Naive thymus-derived CD4-positive, alpha-beta T cell (primary cell): ENCODE measurements at regions not wholly inside any gene's neighbourhood (a gene's known extent, or its start where the extent isn't known, plus 50 kb on each side); places are given as distances from the start of the nearest gene placed in this dataset.

ENCODE experiments used
- ATAC-seq: fragments of 150-1000 bp; cut with Tn5 transposase; 2 replicates; pipeline ENCODE4 v1.10.0; 2021; ENCODE audit warnings: mild to moderate bottlenecking, moderate library complexity
- CTCF ChIA-PET: fragments of 350-600 bp; sonication (Branson Sonifier 250); formaldehyde crosslinking; loops from one replicate; lab custom pipeline; 2021; ENCODE audit warnings: antibody characterized with exemption; lab: Charles Lee
- POLR2A ChIA-PET: fragments of 350-600 bp; sonication (Branson Sonifier 250); formaldehyde crosslinking; loops from one replicate; lab custom pipeline; 2021; ENCODE audit warnings: antibody characterized with exemption, inconsistent platforms; lab: Charles Lee
- DNase-seq, 9 donors: peaks; one replicate each; pipeline versions ENCODE4 v3.0.0 to v3.0.0-alpha.2; 2020 to 2022; ENCODE audit warnings: mixed read lengths in 1 of 9
- H3K27ac ChIP-seq: one replicate; pipeline ENCODE4 v1.7.0; 2013; ENCODE audit warnings: mild to moderate bottlenecking, low read depth, low read length, moderate library complexity
- H3K27me3 ChIP-seq, 2 donors: one replicate each; pipeline ENCODE4 v1.7.0; 2013; ENCODE audit warnings: low read length in 2 of 2, mild to moderate bottlenecking in 2 of 2, moderate library complexity in 2 of 2; ENCODE audit not compliant: control insufficient read depth in 2 of 2, insufficient read depth in 2 of 2
- H3K36me3 ChIP-seq, 3 experiments: 1 replicate in 2 of 3; 2 replicates in 1 of 3; pipeline ENCODE4 v1.7.0; 2013; ENCODE audit warnings: low read length in 3 of 3, mild to moderate bottlenecking in 3 of 3, moderate library complexity in 1 of 3; ENCODE audit not compliant: insufficient read depth in 3 of 3, control insufficient read depth in 2 of 3
- H3K4me1 ChIP-seq, 2 donors: one replicate each; pipeline ENCODE4 v1.7.0; 2013; ENCODE audit warnings: low read length in 2 of 2, mild to moderate bottlenecking in 2 of 2, moderate library complexity in 1 of 2; ENCODE audit not compliant: control insufficient read depth in 2 of 2, insufficient read depth in 2 of 2
- H3K4me3 ChIP-seq: 2 replicates; pipeline ENCODE4 v1.7.0; 2013; ENCODE audit warnings: mild to moderate bottlenecking, low read length
- H3K9me3 ChIP-seq, 3 experiments: 1 replicate in 2 of 3; 2 replicates in 1 of 3; pipeline ENCODE4 v1.7.0; 2013; ENCODE audit warnings: low read length in 3 of 3; ENCODE audit not compliant: control insufficient read depth in 2 of 3
- H3K27ac Mint-ChIP-seq, 9 donors: one replicate each; pipeline ENCODE4 v1.8.0; 2020 to 2022; ENCODE audit warnings: mixed read lengths in 9 of 9, mild to moderate bottlenecking in 8 of 9, moderate library complexity in 5 of 9, inconsistent platforms in 2 of 9
- H3K27me3 Mint-ChIP-seq, 5 donors: one replicate each; pipeline ENCODE4 v1.8.0; 2021 to 2022; ENCODE audit warnings: mixed read lengths in 5 of 5, mild to moderate bottlenecking in 1 of 5
- H3K36me3 Mint-ChIP-seq, 5 donors: one replicate each; pipeline ENCODE4 v1.8.0; 2020 to 2022; ENCODE audit warnings: mixed read lengths in 5 of 5, mild to moderate bottlenecking in 3 of 5, inconsistent platforms in 1 of 5
- H3K4me1 Mint-ChIP-seq, 7 donors: one replicate each; pipeline ENCODE4 v1.8.0; 2020 to 2022; ENCODE audit warnings: mixed read lengths in 7 of 7, mild to moderate bottlenecking in 3 of 7, inconsistent platforms in 1 of 7
- H3K4me3 Mint-ChIP-seq, 10 donors: one replicate each; pipeline ENCODE4 v1.8.0; 2020 to 2022; ENCODE audit warnings: mild to moderate bottlenecking in 10 of 10, mixed read lengths in 10 of 10, moderate library complexity in 6 of 10, inconsistent platforms in 2 of 10
- H3K9me3 Mint-ChIP-seq, 11 donors: one replicate each; pipeline ENCODE4 v1.8.0; 2020 to 2022; ENCODE audit warnings: mixed read lengths in 11 of 11, mild to moderate bottlenecking in 4 of 11, inconsistent platforms in 1 of 11, moderate library complexity in 1 of 11
- intact Hi-C, 2 donors: fragments of 100-400 bp; cut with micrococcal nuclease; formaldehyde crosslinking; loops; one replicate each; pipeline ENCODE4 v1.15.1; 2023

DNA sequence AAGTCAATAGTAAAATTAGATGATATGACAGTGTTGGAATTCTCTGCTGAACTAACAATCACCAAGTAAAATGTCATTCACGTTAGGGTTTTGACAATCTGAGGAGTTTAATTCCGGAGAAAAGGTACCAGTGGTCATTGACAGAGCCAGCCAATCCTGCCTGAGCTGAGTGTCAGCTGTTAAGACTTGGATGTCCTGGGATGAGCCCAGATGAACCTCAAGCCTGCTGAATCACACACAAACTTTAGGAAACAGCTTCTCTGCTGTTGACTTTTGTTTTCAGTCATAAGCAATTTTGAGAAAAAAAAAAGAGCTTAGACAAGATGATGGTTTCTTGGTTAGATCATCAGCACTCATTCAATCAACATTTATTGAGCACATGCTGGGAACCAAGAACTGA lies 600.0 kb upstream of the SLC39A10 start:
- Histone ChIP-seq H3K27me3 (no peaks in the 10 kb centered on the region), H3K9me3 (no peaks in the 10 kb centered on the region), H3K36me3 (no peaks in the 10 kb centered on the region), H3K27ac (no peak overlapping the region), H3K4me1 (no peaks in the 10 kb centered on the region), H3K4me3 (no peak overlapping the region)
- ATAC-seq = no peak
- intact Hi-C loops = no loop called here
- Mint-ChIP-seq H3K36me3 (no peaks in the 10 kb centered on the region), H3K4me1 (no peaks in the 10 kb centered on the region), H3K4me3 (no peak overlapping the region), H3K27ac (no peak overlapping the region), H3K27me3 (no peaks in the 10 kb centered on the region), H3K9me3 (no peaks in the 10 kb centered on the region)
- DNase-seq = no peak
- POLR2A ChIA-PET = no interaction called here
- CTCF ChIA-PET = interaction anchor here (0.6 kb wide), 1 partner anchor 249 kb away, joined by 4 read pairs; no protein-coding TSS in a partner anchor

DNA sequence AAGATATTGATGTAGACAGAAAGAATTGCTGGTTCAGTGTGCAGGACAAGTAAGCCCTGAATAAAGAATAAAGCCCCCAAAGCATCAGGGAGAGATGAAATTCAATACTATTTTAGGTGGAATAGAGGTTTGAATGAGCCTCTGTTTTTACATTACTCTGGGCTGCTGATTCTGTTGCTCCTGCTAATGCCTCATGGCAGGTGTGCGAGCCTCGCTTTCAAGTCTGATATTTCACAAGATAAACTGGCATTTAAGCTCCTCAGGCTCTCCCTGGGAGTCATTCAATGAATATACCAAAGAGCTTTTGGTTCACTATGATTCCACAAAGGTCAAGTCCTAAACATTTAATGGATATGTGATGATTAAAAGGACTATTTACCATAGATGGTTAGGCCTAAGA lies 601.0 kb upstream of the SLC39A10 start:
- Mint-ChIP-seq H3K36me3 (no peaks in the 10 kb centered on the region), H3K9me3 (no peaks in the 10 kb centered on the region), H3K4me3 (no peak overlapping the region), H3K4me1 (no peaks in the 10 kb centered on the region), H3K27ac (no peak overlapping the region), H3K27me3 (no peaks in the 10 kb centered on the region)
- Histone ChIP-seq H3K36me3 (no peaks in the 10 kb centered on the region), H3K4me3 (no peak overlapping the region), H3K4me1 (no peaks in the 10 kb centered on the region), H3K27me3 (no peaks in the 10 kb centered on the region), H3K27ac (no peak overlapping the region), H3K9me3 (no peaks in the 10 kb centered on the region)
- CTCF ChIA-PET = no interaction called here
- intact Hi-C loops = no loop called here
- DNase-seq = no peak
- no peak for ATAC-seq
- POLR2A ChIA-PET = no interaction called here

DNA sequence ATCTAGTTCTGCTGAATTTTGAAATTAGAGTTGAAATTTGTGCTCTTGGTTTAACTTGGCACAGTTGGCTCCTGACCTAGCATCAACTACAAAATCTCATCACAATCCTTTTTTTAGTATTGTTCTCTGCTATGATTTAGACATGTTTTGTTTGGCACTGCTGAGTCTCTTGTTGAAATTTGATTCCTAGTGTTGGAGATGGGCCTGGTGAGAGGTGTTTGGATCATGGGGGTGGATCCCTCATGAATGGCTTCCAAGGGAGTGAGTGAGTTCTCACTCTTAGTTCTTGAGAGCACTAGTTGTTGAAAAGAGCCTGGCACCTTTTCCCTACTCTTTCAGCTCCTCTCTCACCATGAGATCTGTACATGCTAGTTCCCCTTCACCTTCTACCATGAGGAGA lies 605.6 kb upstream of the SLC39A10 start:
- DNase-seq = no peak
- Mint-ChIP-seq H3K4me3 (no peak overlapping the region), H3K27ac (no peak overlapping the region), H3K27me3 (no peaks in the 10 kb centered on the region), H3K4me1 (no peaks in the 10 kb centered on the region), H3K36me3 (no peaks in the 10 kb centered on the region), H3K9me3 (peaks cover 0 to 6% (median 0%) of the 10 kb centered on the region in 11 donors)
- POLR2A ChIA-PET = no interaction called here
- H3K9me3 ChIP-seq = no peaks in the 10 kb centered on the region
- CTCF ChIA-PET = no interaction called here
- no peaks in the 10 kb centered on the region for H3K36me3 ChIP-seq
- no peaks in the 10 kb centered on the region for H3K4me1 ChIP-seq
- no peak overlapping the region for H3K4me3 ChIP-seq
- no peak overlapping the region for H3K27ac ChIP-seq
- intact Hi-C loops = no loop called here
- no peak for ATAC-seq
- no peaks in the 10 kb centered on the region for H3K27me3 ChIP-seq

DNA sequence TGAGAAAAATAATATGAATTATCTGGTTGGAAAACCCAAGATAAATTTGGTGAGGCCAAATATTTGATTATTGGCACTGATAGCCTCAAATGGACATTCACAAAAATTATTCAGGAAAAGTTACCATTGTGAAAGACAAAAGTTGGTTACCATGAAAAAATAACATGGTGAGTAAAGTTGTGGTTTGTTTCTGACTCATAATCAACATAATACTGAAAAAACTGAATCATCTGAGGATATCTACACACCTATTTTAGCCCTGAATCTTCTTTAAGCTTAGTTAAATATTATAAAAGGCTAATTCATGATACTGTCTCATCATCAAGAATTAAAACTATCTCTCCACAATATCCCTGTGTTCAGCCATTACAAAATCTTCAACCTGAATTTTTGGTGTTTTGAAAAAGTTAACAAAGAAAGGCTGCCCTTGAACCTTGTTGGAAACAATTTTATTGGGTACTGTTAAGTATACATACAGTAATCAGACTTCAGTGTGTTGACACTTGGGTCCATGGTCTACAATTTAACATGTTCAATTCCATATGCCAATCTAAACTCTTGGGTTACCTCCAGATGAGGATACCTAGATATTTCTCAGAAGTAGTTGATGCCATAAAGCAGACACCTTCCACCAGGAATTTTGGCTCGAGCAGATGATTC lies 607.5 kb upstream of the SLC39A10 start:
- Mint-ChIP-seq H3K9me3 (peaks cover 0 to 6% (median 0%) of the 10 kb centered on the region in 11 donors), H3K4me3 (no peak overlapping the region)

DNA sequence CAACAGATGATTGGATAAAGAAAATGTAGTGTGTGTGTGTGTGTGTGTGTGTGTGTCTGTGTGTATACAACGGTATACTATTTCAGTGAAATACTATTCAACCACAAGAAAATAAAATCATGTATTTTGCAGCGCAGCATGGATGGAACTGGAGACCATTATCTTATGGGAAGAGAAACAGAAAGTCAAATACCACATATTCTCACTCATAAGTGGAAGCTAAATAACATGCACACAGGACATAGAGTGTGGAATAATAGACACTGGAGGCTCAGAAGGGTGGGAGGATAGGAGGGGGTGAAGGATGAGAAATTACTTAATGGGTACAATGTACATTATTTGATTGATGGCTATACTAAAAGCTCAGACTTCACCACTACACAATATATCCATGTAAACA lies 609.1 kb upstream of the SLC39A10 start:
- no peak overlapping the region for H3K4me3 Mint-ChIP-seq
- Histone ChIP-seq H3K36me3 (no peaks in the 10 kb centered on the region), H3K27me3 (no peaks in the 10 kb centered on the region), H3K4me3 (no peak overlapping the region), H3K27ac (no peak overlapping the region), H3K9me3 (no peaks in the 10 kb centered on the region), H3K4me1 (no peaks in the 10 kb centered on the region)
- peaks cover 0 to 2% (median 0%) of the 10 kb centered on the region in 5 donors for H3K27me3 Mint-ChIP-seq
- ATAC-seq (no peak), DNase-seq (no peak)
- ChIA-PET POLR2A (no interaction called here), CTCF (no interaction called here)
- no peak overlapping the region for H3K27ac Mint-ChIP-seq
- intact Hi-C loops = no loop called here
- H3K36me3 Mint-ChIP-seq = no peaks in the 10 kb centered on the region
- H3K4me1 Mint-ChIP-seq = no peaks in the 10 kb centered on the region
- H3K9me3 Mint-ChIP-seq = peaks cover 0 to 6% (median 0%) of the 10 kb centered on the region in 11 donors

More for the DNA sequence above, 607.5 kb upstream of the SLC39A10 start:
- Histone ChIP-seq H3K4me1 (no peaks in the 10 kb centered on the region), H3K27ac (no peak overlapping the region), H3K4me3 (no peak overlapping the region), H3K27me3 (no peaks in the 10 kb centered on the region), H3K9me3 (no peaks in the 10 kb centered on the region), H3K36me3 (no peaks in the 10 kb centered on the region)
- H3K27me3 Mint-ChIP-seq = peaks cover 0 to 2% (median 0%) of the 10 kb centered on the region in 5 donors
- ATAC-seq (no peak), DNase-seq (no peak)
- intact Hi-C loops = no loop called here
- H3K27ac Mint-ChIP-seq = no peak overlapping the region
- no peaks in the 10 kb centered on the region for H3K36me3 Mint-ChIP-seq
- ChIA-PET CTCF (no interaction called here), POLR2A (no interaction called here)
- no peaks in the 10 kb centered on the region for H3K4me1 Mint-ChIP-seq

DNA sequence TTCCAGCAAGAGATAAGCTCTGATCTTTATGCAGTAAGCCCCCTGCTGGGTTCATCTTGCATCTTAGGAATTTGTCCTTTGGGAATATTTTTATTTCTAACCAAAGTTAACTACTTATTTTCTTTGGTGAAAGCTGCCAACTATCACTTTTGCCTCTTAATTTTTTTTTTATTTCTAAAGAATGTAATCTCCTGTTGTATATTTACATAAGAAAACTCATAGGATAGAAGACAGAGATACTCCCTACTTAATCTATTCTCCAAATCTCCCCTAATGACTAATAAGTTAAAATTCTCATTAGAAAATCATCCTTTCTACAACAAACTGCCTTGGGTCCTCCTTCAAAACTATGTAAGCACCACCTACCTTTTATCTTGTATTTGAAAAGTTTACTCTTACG lies 612.2 kb upstream of the SLC39A10 start:
- ChIA-PET CTCF (no interaction called here), POLR2A (no interaction called here)
- Mint-ChIP-seq H3K27ac (no peak overlapping the region), H3K4me3 (no peak overlapping the region), H3K4me1 (no peaks in the 10 kb centered on the region), H3K27me3 (peaks cover 0 to 5% (median 0%) of the 10 kb centered on the region in 5 donors), H3K9me3 (peaks cover 0 to 1% (median 0%) of the 10 kb centered on the region in 11 donors), H3K36me3 (no peaks in the 10 kb centered on the region)
- no peaks in the 10 kb centered on the region for H3K9me3 ChIP-seq
- no peak overlapping the region for H3K27ac ChIP-seq
- no peaks in the 10 kb centered on the region for H3K36me3 ChIP-seq
- DNase-seq (no peak), ATAC-seq (no peak)
- H3K4me3 ChIP-seq = no peak overlapping the region
- intact Hi-C loops = no loop called here
- no peaks in the 10 kb centered on the region for H3K27me3 ChIP-seq
- H3K4me1 ChIP-seq = no peaks in the 10 kb centered on the region

DNA sequence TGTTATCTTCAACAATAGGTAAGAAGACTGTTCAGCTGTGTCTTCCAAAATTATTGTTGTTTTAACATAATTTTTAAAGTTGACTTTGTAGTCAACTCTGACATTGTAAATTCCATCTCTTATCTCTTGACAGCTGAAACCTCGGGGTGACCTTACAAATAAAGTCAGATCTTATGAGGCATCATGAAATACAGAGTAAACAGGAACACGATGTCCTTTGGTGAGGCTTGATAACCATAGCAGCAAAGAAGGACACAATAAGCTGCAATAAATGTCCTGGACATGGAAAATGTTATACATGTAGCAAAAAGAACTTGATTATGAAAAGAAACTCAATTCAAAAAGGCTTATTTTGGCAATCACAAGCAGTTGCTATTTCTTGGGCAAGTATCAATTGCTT lies 618.9 kb upstream of the SLC39A10 start:
- POLR2A ChIA-PET = no interaction called here
- ATAC-seq = no peak
- H3K27ac Mint-ChIP-seq = no peak overlapping the region
- no peaks in the 10 kb centered on the region for H3K36me3 ChIP-seq
- H3K4me3 ChIP-seq = no peak overlapping the region
- CTCF ChIA-PET = no interaction called here
- H3K27me3 ChIP-seq = no peaks in the 10 kb centered on the region
- no peak for DNase-seq
- H3K4me3 Mint-ChIP-seq = no peak overlapping the region
- peaks cover 0 to 1% (median 0%) of the 10 kb centered on the region in 11 donors for H3K9me3 Mint-ChIP-seq
- no peak overlapping the region for H3K27ac ChIP-seq
- H3K27me3 Mint-ChIP-seq = peaks cover 0 to 4% (median 0%) of the 10 kb centered on the region in 5 donors
- H3K4me1 Mint-ChIP-seq = no peaks in the 10 kb centered on the region
- no peaks in the 10 kb centered on the region for H3K36me3 Mint-ChIP-seq
- no peaks in the 10 kb centered on the region for H3K4me1 ChIP-seq
- no peaks in the 10 kb centered on the region for H3K9me3 ChIP-seq
- intact Hi-C loops = no loop called here
